Natural killer cell (primary cell): ENCODE measurements at regions not wholly inside any gene's neighbourhood (a gene's known extent, or its start where the extent isn't known, plus 50 kb on each side); places are given as distances from the start of the nearest gene placed in this dataset.

Experiments used
- ATAC-seq, 3 donors: fragments of 150-1000 bp in 2 of 3; fragments of 200-7000 bp in 1 of 3; cut with Tn5 transposase; 1 replicate in 1 of 3; 2 replicates in 2 of 3; pipeline ENCODE4 v1.10.0; 2021; ENCODE audit warnings: mild to moderate bottlenecking in 2 of 3, moderate library complexity in 2 of 3
- DNase-seq, 2 donors: peaks; one replicate each; pipeline versions ENCODE4 v3.0.0 to v3.0.0-alpha.2; 2013 to 2021; ENCODE audit warnings: mixed read lengths in 1 of 2
- H3K27ac ChIP-seq: one replicate; pipeline ENCODE4 v1.5.1; 2013; ENCODE audit warnings: mild to moderate bottlenecking, low read length
- H3K27me3 ChIP-seq: one replicate; pipeline ENCODE4 v1.6.1; 2013; ENCODE audit warnings: low read length; ENCODE audit not compliant: control insufficient read depth, insufficient read depth
- H3K36me3 ChIP-seq: one replicate; pipeline ENCODE4 v1.6.1; 2013; ENCODE audit warnings: low read length; ENCODE audit not compliant: control insufficient read depth, insufficient read depth
- H3K4me1 ChIP-seq: one replicate; pipeline ENCODE4 v1.6.1; 2013; ENCODE audit warnings: low read length; ENCODE audit not compliant: control insufficient read depth, insufficient read depth
- H3K4me3 ChIP-seq: one replicate; pipeline ENCODE4 v1.5.1; 2013; ENCODE audit warnings: low read length
- H3K9me3 ChIP-seq: one replicate; pipeline ENCODE4 v1.6.1; 2013; ENCODE audit warnings: low read length; ENCODE audit not compliant: control insufficient read depth, insufficient read depth
- H3K27ac Mint-ChIP-seq, 2 donors: one replicate each; pipeline ENCODE4 v1.8.0; 2022; ENCODE audit warnings: mild to moderate bottlenecking in 2 of 2, mixed read lengths in 2 of 2, moderate library complexity in 1 of 2
- H3K27me3 Mint-ChIP-seq, 2 donors: one replicate each; pipeline ENCODE4 v1.8.0; 2022; ENCODE audit warnings: low read depth in 2 of 2, mixed read lengths in 2 of 2
- H3K36me3 Mint-ChIP-seq: one replicate; pipeline ENCODE4 v1.8.0; 2022; ENCODE audit warnings: mixed read lengths
- H3K4me1 Mint-ChIP-seq, 2 donors: one replicate each; pipeline ENCODE4 v1.8.0; 2022; ENCODE audit warnings: mixed read lengths in 2 of 2
- H3K4me3 Mint-ChIP-seq: one replicate; pipeline ENCODE4 v1.8.0; 2022; ENCODE audit warnings: mild to moderate bottlenecking, moderate library complexity, mixed read lengths
- H3K9me3 Mint-ChIP-seq, 2 donors: one replicate each; pipeline ENCODE4 v1.8.0; 2022; ENCODE audit warnings: mixed read lengths in 2 of 2
- WGBS: methylation state at CpG from one replicate; pipeline ENCODE4 v1.1.7; 2013; ENCODE audit warnings: missing lambda C conversion rate; ENCODE audit not compliant: insufficient coverage; 5-methylcytosine and 5-hydroxymethylcytosine counted together
- intact Hi-C: fragments of 100-400 bp; cut with micrococcal nuclease; formaldehyde crosslinking; loops from one replicate; pipeline ENCODE4 v1.14.2; 2022
- TF ChIP-seq, protein P1 (sequence below): fragments of 200-600 bp; IDR thresholded peaks from one replicate; pipeline ENCODE4 v1.8.0; 2022; ENCODE audit warnings: antibody characterized with exemption

DNA sequence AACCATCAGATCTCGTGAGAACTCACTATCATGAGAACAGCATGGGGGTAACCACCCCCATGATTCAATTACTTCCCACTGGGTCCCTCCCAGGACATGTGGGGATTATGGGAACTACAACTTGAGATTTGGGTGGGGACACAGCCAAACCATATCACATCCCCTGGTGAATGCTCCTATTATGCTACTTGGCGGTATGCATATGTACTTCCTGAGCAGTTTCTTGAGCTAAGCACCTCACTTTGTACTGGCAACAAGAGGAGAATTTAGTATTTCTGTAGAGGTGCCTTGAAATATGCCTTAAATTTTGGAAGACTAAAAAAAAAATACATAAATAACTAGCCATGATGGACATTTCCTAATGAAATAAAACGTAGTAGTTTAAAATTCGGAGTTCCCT is 327.2 kb upstream of the CITED2 start:
- H3K4me1 Mint-ChIP-seq, result peaks cover 0 to 5% of the 10 kb centered on the region in 2 donors
- no peak overlapping the region for H3K4me3 Mint-ChIP-seq
- no peaks in the 10 kb centered on the region for H3K36me3 Mint-ChIP-seq
- no peak for ATAC-seq
- H3K27me3 ChIP-seq, result no peaks in the 10 kb centered on the region
- DNase-seq, result no peak
- no peaks in the 10 kb centered on the region for H3K9me3 ChIP-seq
- no peak overlapping the region for H3K4me3 ChIP-seq
- H3K9me3 Mint-ChIP-seq, result no peaks in the 10 kb centered on the region
- no peak overlapping the region for H3K27ac ChIP-seq
- no peak overlapping the region for H3K27ac Mint-ChIP-seq
- 100% methylated on average over 1 of the region's 4 CpGs for WGBS
- H3K27me3 Mint-ChIP-seq, result peaks cover 0 to 2% of the 10 kb centered on the region in 2 donors
- intact Hi-C loops, result no loop called here
- H3K4me1 ChIP-seq, result peaks cover 3% of the 10 kb centered on the region
- H3K36me3 ChIP-seq, result no peaks in the 10 kb centered on the region
- TF ChIP-seq, protein P1, sequence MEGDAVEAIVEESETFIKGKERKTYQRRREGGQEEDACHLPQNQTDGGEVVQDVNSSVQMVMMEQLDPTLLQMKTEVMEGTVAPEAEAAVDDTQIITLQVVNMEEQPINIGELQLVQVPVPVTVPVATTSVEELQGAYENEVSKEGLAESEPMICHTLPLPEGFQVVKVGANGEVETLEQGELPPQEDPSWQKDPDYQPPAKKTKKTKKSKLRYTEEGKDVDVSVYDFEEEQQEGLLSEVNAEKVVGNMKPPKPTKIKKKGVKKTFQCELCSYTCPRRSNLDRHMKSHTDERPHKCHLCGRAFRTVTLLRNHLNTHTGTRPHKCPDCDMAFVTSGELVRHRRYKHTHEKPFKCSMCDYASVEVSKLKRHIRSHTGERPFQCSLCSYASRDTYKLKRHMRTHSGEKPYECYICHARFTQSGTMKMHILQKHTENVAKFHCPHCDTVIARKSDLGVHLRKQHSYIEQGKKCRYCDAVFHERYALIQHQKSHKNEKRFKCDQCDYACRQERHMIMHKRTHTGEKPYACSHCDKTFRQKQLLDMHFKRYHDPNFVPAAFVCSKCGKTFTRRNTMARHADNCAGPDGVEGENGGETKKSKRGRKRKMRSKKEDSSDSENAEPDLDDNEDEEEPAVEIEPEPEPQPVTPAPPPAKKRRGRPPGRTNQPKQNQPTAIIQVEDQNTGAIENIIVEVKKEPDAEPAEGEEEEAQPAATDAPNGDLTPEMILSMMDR, result no peak

DNA sequence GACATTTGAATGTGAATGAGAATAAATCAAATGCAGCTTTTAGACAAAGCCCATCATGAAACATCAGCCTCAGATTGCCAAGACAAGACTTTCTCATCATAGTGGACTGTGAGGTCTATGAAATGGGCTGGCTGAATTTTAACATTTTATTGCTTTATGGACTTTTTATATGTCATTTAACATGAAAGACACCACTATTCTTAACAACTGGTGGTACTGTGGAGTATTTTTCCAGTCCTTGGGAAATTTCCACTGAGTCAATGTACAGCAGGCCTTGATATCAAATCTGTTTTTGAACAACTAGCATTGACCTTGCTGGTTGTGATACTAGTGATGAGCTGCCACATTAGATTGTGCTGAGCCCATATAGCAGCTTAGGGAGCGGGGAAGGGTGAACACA is 326.6 kb upstream of the CITED2 start:
- no peak overlapping the region for H3K27ac ChIP-seq
- no peaks in the 10 kb centered on the region for H3K9me3 ChIP-seq
- no peaks in the 10 kb centered on the region for H3K36me3 ChIP-seq
- DNase-seq (no peak), ATAC-seq (no peak)
- no peak overlapping the region for H3K4me3 ChIP-seq
- H3K9me3 Mint-ChIP-seq, result no peaks in the 10 kb centered on the region
- no peak overlapping the region for H3K27ac Mint-ChIP-seq
- H3K27me3 ChIP-seq, result no peaks in the 10 kb centered on the region
- WGBS, result 88% methylated on average over 1 of the region's 1 CpG
- H3K4me1 ChIP-seq, result peaks cover 3% of the 10 kb centered on the region
- intact Hi-C loops, result no loop called here
- TF ChIP-seq, protein P1, result no peak
- peaks cover 0 to 2% of the 10 kb centered on the region in 2 donors for H3K27me3 Mint-ChIP-seq
- H3K4me1 Mint-ChIP-seq, result peaks cover 0 to 5% of the 10 kb centered on the region in 2 donors
- no peak overlapping the region for H3K4me3 Mint-ChIP-seq
- no peaks in the 10 kb centered on the region for H3K36me3 Mint-ChIP-seq

DNA sequence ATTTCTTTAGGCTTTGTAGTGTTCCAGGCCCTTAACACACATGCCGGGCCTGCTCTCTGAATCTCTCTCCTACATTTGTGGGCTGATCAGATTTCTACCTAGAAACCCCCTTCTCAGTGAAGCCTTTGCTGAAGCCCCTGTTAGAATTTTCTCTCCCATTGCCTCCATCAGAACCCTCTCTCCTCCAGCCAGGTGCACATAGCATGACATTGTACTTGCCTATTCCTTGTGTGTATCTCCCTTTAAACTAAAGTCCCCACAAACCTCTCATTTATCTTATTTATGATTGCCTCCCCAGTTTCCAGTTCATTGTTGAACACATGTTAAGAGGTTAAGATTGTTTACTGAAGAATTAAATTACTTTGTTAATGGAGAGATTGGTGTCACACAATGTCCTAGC is 325.5 kb upstream of the CITED2 start:
- 95% methylated on average over 1 of the region's 1 CpG for WGBS
- Histone ChIP-seq H3K36me3 (no peaks in the 10 kb centered on the region), H3K4me3 (no peak overlapping the region), H3K9me3 (no peaks in the 10 kb centered on the region), H3K27ac (no peak overlapping the region), H3K4me1 (peaks cover 3% of the 10 kb centered on the region), H3K27me3 (no peaks in the 10 kb centered on the region)
- H3K9me3 Mint-ChIP-seq, result no peaks in the 10 kb centered on the region
- H3K4me1 Mint-ChIP-seq, result peaks cover 0 to 5% of the 10 kb centered on the region in 2 donors
- TF ChIP-seq, protein P1, result no peak
- peaks cover 0 to 2% of the 10 kb centered on the region in 2 donors for H3K27me3 Mint-ChIP-seq
- intact Hi-C loops, result no loop called here
- H3K36me3 Mint-ChIP-seq, result no peaks in the 10 kb centered on the region
- no peak overlapping the region for H3K4me3 Mint-ChIP-seq
- ATAC-seq, result no peak
- H3K27ac Mint-ChIP-seq, result no peak overlapping the region
- no peak for DNase-seq

DNA sequence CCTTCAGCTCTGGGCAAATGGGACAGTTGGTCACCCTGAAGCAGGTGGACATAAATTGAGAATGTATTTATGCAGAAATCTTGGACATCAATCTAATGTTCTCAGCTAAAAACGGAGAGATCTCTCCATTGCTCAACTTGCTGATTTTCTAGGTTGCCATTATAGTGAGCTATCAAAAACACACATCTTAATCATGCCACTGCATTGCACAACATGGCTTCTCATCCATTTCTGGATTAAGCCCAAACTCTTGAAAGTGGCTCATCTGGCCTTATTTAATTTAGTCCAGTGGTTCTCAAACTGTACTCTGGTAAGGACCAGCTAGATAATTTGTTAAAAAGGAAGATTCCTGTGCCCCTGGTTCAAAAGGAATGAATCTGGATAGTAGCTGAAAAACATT is 324.9 kb upstream of the CITED2 start:
- ATAC-seq, result no peak
- Histone ChIP-seq H3K4me3 (no peak overlapping the region), H3K9me3 (no peaks in the 10 kb centered on the region), H3K27me3 (no peaks in the 10 kb centered on the region), H3K27ac (no peak overlapping the region), H3K36me3 (no peaks in the 10 kb centered on the region), H3K4me1 (peaks cover 3% of the 10 kb centered on the region)
- Mint-ChIP-seq H3K27ac (no peak overlapping the region), H3K36me3 (no peaks in the 10 kb centered on the region), H3K27me3 (peaks cover 0 to 2% of the 10 kb centered on the region in 2 donors), H3K9me3 (no peaks in the 10 kb centered on the region), H3K4me3 (no peak overlapping the region), H3K4me1 (peaks cover 0 to 5% of the 10 kb centered on the region in 2 donors)
- TF ChIP-seq, protein P1, result no peak
- no peak for DNase-seq
- WGBS, result 82% methylated on average over 1 of the region's 1 CpG
- intact Hi-C loops, result no loop called here
